SK-N-SH (cell line): ENCODE measurements at regions not wholly inside any gene's neighbourhood (a gene's known extent, or its start where the extent isn't known, plus 50 kb on each side); places are given as distances from the start of the nearest gene placed in this dataset.
"Not testable (repeated sequence)": the region's sequence is repeated elsewhere in the genome, so short reads cannot be mapped to it uniquely, and the experiment has no call there.

ENCODE experiments used
- CTCF ChIA-PET: fragments of 300-600, 350-600 bp; formaldehyde crosslinking; extraction: SDS; loops from one replicate; lab custom pipeline; 2021; lab: Yijun Ruan, JAX
- POLR2A ChIA-PET: fragments of 350-600 bp; sonication (Branson Sonifier 250); formaldehyde crosslinking; extraction: SDS; loops from one replicate; lab custom pipeline; 2020; ENCODE audit warnings: antibody characterized with exemption, inconsistent platforms; lab: Yijun Ruan, JAX
- DNase-seq: peaks from one replicate; pipeline ENCODE4 v3.0.0; 2012
- H2AFZ ChIP-seq: fragments of 200-600 bp; sonication (generic); 2 replicates; pipeline ENCODE4 v1.8.1; 2016; ENCODE audit warnings: antibody characterized with exemption, mild to moderate bottlenecking, low read depth
- H3F3A ChIP-seq: fragments of 200-600 bp; sonication (generic); replicated peaks from 2 replicates; pipeline ENCODE3; 2016; ENCODE audit warnings: antibody characterized with exemption, mild to moderate bottlenecking; ENCODE audit not compliant: insufficient read depth
- H3K27ac ChIP-seq, 2 experiments: fragments of 200-500 bp in 1 of 2; fragments of 200-600 bp in 1 of 2; sonication (Bioruptor generic) in 1 of 2; sonication (generic), shearing (Covaris generic) in 1 of 2; 2 replicates each; pipeline versions ENCODE4 v1.5.1 to v1.6.1; 2014 to 2016; ENCODE audit warnings: low read depth in 2 of 2, inconsistent platforms in 1 of 2, low read length in 1 of 2, mild to moderate bottlenecking in 1 of 2, mixed read lengths in 1 of 2
- H3K27me3 ChIP-seq: fragments of 200-600 bp; sonication (generic), shearing (Covaris generic); 2 replicates; pipeline ENCODE4 v1.6.1; 2016; ENCODE audit warnings: mixed run types; ENCODE audit not compliant: insufficient read depth
- H3K36me3 ChIP-seq, 2 experiments: fragments of 200-500 bp in 1 of 2; fragments of 200-600 bp in 1 of 2; sonication (Bioruptor generic) in 1 of 2; sonication (generic) in 1 of 2; replicated peaks in 1 of 2; 2 replicates each; pipeline versions ENCODE3 to v1.5.1; 2014 to 2016; ENCODE audit warnings: low read length in 1 of 2, mild to moderate bottlenecking in 1 of 2; ENCODE audit not compliant: insufficient read depth in 2 of 2, control insufficient read depth in 1 of 2
- H3K4me1 ChIP-seq, 2 experiments: fragments of 200-500 bp in 1 of 2; fragments of 200-600 bp in 1 of 2; sonication (Bioruptor generic) in 1 of 2; sonication (generic), shearing (Covaris generic) in 1 of 2; 2 replicates each; pipeline versions ENCODE4 v1.5.1 to v1.6.1; 2014 to 2016; ENCODE audit warnings: low read depth in 1 of 2, low read length in 1 of 2, mixed run types in 1 of 2; ENCODE audit not compliant: insufficient read depth in 2 of 2, control insufficient read depth in 1 of 2
- H3K4me2 ChIP-seq: fragments of 200-600 bp; sonication (generic), shearing (Covaris generic); 2 replicates; pipeline ENCODE4 v1.6.1; 2017; ENCODE audit warnings: mixed run types
- H3K4me3 ChIP-seq, 2 experiments: fragments of 200-500 bp in 1 of 2; fragments of 200-600 bp in 1 of 2; sonication (Bioruptor generic) in 1 of 2; sonication (generic), shearing (Covaris generic) in 1 of 2; 2 replicates each; pipeline versions ENCODE4 v1.5.1 to v1.8.1; 2014 to 2016; ENCODE audit warnings: low read depth in 2 of 2, inconsistent platforms in 1 of 2, low read length in 1 of 2, mild to moderate bottlenecking in 1 of 2, mixed read lengths in 1 of 2, moderate library complexity in 1 of 2
- H3K79me2 ChIP-seq: fragments of 200-600 bp; sonication (generic); 2 replicates; pipeline ENCODE4 v1.8.1; 2017; ENCODE audit warnings: mild to moderate bottlenecking; ENCODE audit not compliant: insufficient read depth
- H3K9ac ChIP-seq: fragments of 200-600 bp; sonication (generic); 2 replicates; pipeline ENCODE4 v1.6.1; 2017; ENCODE audit warnings: mixed run types
- H3K9me2 ChIP-seq: fragments of 200-600 bp; sonication (generic); 2 replicates; pipeline ENCODE4 v1.6.1; 2017; ENCODE audit warnings: mixed run types
- H3K9me3 ChIP-seq: fragments of 200-600 bp; sonication (generic); 2 replicates; pipeline ENCODE4 v1.6.1; 2017; ENCODE audit warnings: mixed run types, mild to moderate bottlenecking, moderate library complexity
- H4K20me1 ChIP-seq: fragments of 200-600 bp; sonication (generic); 2 replicates; pipeline ENCODE4 v1.6.1; 2017; ENCODE audit warnings: mild to moderate bottlenecking, mixed run types; ENCODE audit not compliant: insufficient read depth
- CHD2 ChIP-seq: fragments of 150-350 bp; IDR thresholded peaks from 2 replicates; pipeline ENCODE4 v1.6.1; 2018; ENCODE audit warnings: low read length; ENCODE audit not compliant: partially characterized antibody
- ELF1 ChIP-seq: IDR thresholded peaks from 2 replicates; pipeline ENCODE4 v1.4.0; 2012
- FOSL2 ChIP-seq: IDR thresholded peaks from 2 replicates; pipeline ENCODE4 v1.4.0; 2012; ENCODE audit warnings: low read depth, mild to moderate bottlenecking, moderate library complexity, borderline replicate concordance
- GABPA ChIP-seq: IDR thresholded peaks from 2 replicates; pipeline ENCODE4 v1.4.0; 2012; ENCODE audit warnings: low read depth, mild to moderate bottlenecking
- GATA2 ChIP-seq: sonication (generic); formaldehyde crosslinking; IDR thresholded peaks from 2 replicates; pipeline ENCODE4 v1.5.0; 2020; ENCODE audit warnings: mild to moderate bottlenecking, missing genetic modification reagents
- JUND ChIP-seq: IDR thresholded peaks from 2 replicates; pipeline ENCODE4 v1.4.0; 2012
- NFIC ChIP-seq: IDR thresholded peaks from 2 replicates; pipeline ENCODE4 v1.4.0; 2012; ENCODE audit warnings: borderline replicate concordance
- POLR2AphosphoS5 ChIP-seq: IDR thresholded peaks from 2 replicates; pipeline ENCODE4 v1.6.1; 2012; ENCODE audit warnings: low read depth, low read length
- RAD21 ChIP-seq: IDR thresholded peaks from 2 replicates; pipeline ENCODE4 v1.6.1; 2012; ENCODE audit warnings: mild to moderate bottlenecking, low read length
- RCOR1 ChIP-seq: fragments of 150-350 bp; IDR thresholded peaks from 2 replicates; pipeline ENCODE4 v1.6.1; 2017; ENCODE audit warnings: antibody characterized with exemption, low read length
- SMC3 ChIP-seq: IDR thresholded peaks from 2 replicates; pipeline ENCODE4 v1.6.1; 2012; ENCODE audit warnings: low read depth, low read length, improper control_type of control experiment
- TCF12 ChIP-seq: IDR thresholded peaks from 2 replicates; pipeline ENCODE4 v1.4.0; 2012
- TEAD4 ChIP-seq: IDR thresholded peaks from 2 replicates; pipeline ENCODE4 v1.4.0; 2012; ENCODE audit warnings: mild to moderate bottlenecking, borderline replicate concordance; ENCODE audit not compliant: insufficient read depth
- YY1 ChIP-seq: IDR thresholded peaks from 2 replicates; pipeline ENCODE4 v1.4.0; 2012; ENCODE audit warnings: low read depth, mild to moderate bottlenecking
- whole genome bisulfite sequencing: methylation state at CpG from one replicate; pipeline ENCODE4 v1.1.6; 2017; ENCODE audit warnings: low lambda C conversion rate; 5-methylcytosine and 5-hydroxymethylcytosine counted together
- TF ChIP-seq, protein P1 (sequence below): IDR thresholded peaks from 2 replicates; pipeline ENCODE4 v1.4.0; 2012; ENCODE audit warnings: low read depth, borderline replicate concordance
- TF ChIP-seq, protein P2 (sequence below): fragments of 150-350 bp; IDR thresholded peaks from 2 replicates; pipeline ENCODE4 v1.6.1; 2016; ENCODE audit warnings: mild to moderate bottlenecking, low read depth, low read length
- TF ChIP-seq, protein P3 (sequence below): IDR thresholded peaks from 2 replicates; pipeline ENCODE4 v1.4.0; 2012; ENCODE audit warnings: low read depth
- TF ChIP-seq, protein P4 (sequence below): fragments of 200-600 bp; sonication (generic); IDR thresholded peaks from 2 replicates; pipeline ENCODE4 v1.6.1; 2017; ENCODE audit warnings: antibody characterized with exemption, mild to moderate bottlenecking, moderate library complexity

DNA sequence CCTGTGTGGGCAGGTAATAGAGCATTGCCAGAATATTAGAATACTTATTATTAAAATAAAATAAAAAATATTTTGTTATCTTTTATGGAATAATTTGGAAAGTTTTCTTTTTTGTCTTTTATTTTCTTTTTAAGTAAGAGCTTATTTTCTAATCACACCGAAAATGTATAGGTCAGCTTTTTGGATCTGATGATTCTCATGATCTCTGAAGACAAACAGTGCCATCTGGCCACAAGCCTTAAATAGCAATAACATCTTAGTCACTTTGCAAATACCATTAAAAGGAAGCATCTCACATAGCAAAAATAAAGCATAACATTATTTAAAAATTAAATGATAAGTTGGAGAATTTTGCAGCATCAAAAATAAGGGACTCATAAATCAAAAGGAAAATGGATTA is 213.8 kb downstream of the PLA2G4A start:
- no peak for DNase-seq
- no peaks in the 10 kb centered on the region for H3F3A ChIP-seq
- H3K9ac ChIP-seq: no peak overlapping the region
- no peak overlapping the region for H3K4me2 ChIP-seq
- H3K9me2 ChIP-seq: no peaks in the 10 kb centered on the region
- no peak overlapping the region for H3K27ac ChIP-seq
- ChIA-PET CTCF (interaction anchor here (0.6 to 1.0 kb wide), 2 partner anchors 12 to 359 kb away, joined by 3 to 4 read pairs; no protein-coding TSS in a partner anchor), POLR2A (no interaction called here)
- H3K4me3 ChIP-seq: no peak overlapping the region
- H2AFZ ChIP-seq: no peak overlapping the region
- no peaks in the 10 kb centered on the region for H4K20me1 ChIP-seq
- H3K27me3 ChIP-seq: no peaks in the 10 kb centered on the region
- TF ChIP-seq NFIC: no peak
- no peak for TF ChIP-seq RAD21
- TF ChIP-seq GATA2 (CRISPR knock-in tag): no peak
- TF ChIP-seq, protein P1, sequence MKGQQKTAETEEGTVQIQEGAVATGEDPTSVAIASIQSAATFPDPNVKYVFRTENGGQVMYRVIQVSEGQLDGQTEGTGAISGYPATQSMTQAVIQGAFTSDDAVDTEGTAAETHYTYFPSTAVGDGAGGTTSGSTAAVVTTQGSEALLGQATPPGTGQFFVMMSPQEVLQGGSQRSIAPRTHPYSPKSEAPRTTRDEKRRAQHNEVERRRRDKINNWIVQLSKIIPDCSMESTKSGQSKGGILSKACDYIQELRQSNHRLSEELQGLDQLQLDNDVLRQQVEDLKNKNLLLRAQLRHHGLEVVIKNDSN: no peak
- TF ChIP-seq, protein P2, sequence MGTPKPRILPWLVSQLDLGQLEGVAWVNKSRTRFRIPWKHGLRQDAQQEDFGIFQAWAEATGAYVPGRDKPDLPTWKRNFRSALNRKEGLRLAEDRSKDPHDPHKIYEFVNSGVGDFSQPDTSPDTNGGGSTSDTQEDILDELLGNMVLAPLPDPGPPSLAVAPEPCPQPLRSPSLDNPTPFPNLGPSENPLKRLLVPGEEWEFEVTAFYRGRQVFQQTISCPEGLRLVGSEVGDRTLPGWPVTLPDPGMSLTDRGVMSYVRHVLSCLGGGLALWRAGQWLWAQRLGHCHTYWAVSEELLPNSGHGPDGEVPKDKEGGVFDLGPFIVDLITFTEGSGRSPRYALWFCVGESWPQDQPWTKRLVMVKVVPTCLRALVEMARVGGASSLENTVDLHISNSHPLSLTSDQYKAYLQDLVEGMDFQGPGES: no peak
- TF ChIP-seq POLR2AphosphoS5: no peak
- no peak for TF ChIP-seq GABPA
- no peak for TF ChIP-seq RCOR1
- no peak for TF ChIP-seq YY1
- no peak for TF ChIP-seq ELF1
- no peak for TF ChIP-seq TCF12
- H3K9me3 ChIP-seq: no peaks in the 10 kb centered on the region
- H3K36me3 ChIP-seq: no peaks in the 10 kb centered on the region
- H3K79me2 ChIP-seq: no peaks in the 10 kb centered on the region
- WGBS: 51% methylated on average over 1 of the region's 1 CpG
- H3K4me1 ChIP-seq: no peaks in the 10 kb centered on the region; a peak in 1 of 4 replicates

DNA sequence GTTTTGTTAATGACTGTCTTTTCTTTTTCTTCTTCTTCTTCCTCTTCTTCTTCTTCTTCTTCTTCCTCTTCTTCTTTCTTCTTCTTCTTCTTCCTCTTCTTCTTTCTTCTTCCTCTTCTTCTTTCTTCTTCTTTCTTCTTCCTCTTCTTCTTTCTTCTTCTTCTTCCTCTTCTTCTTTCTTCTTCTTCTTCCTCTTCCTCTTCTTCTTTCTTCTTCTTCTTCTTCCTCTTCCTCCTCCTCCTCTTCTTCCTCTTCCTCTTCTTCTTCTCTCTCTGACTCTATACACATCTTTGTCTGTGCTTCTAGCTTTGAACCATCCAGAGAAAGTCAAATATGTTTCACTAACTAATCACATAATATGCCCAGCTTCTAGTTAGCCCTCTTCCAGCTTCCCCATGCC is 214.7 kb downstream of the PLA2G4A start:
- H3K27ac ChIP-seq, H3K4me3 ChIP-seq, CTCF ChIA-PET, POLR2A ChIA-PET, DNase-seq, H3K27me3 ChIP-seq, H3K9me2 ChIP-seq, H4K20me1 ChIP-seq, H3F3A ChIP-seq, H2AFZ ChIP-seq, H3K4me1 ChIP-seq, H3K36me3 ChIP-seq, H3K79me2 ChIP-seq, H3K4me2 ChIP-seq, H3K9ac ChIP-seq, H3K9me3 ChIP-seq: not testable (repeated sequence)

DNA sequence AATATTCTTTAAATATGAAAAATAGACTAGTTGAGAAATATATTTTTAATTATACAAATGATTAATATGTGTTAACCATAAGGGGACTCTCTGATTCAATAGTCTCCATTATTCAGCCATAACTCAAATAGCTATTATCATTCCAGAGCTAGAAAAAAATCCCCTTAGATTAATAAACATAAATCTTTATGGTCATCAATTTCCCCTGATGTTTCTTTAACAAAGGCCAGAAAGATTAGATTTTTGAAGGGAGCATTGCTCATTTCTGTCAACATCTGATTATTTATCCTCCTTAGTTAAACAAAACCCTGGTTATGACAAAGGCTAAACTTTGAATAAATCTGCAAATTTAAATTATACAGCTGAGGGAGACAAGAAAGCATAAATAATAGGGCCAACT is 215.7 kb downstream of the PLA2G4A start:
- H3F3A ChIP-seq: no peaks in the 10 kb centered on the region
- CTCF ChIA-PET: no interaction called here
- H3K9me3 ChIP-seq: no peaks in the 10 kb centered on the region

More for the DNA sequence above, 215.7 kb downstream of the PLA2G4A start:
- H3K9me2 ChIP-seq: no peaks in the 10 kb centered on the region
- no peak overlapping the region for H2AFZ ChIP-seq
- H3K79me2 ChIP-seq: no peaks in the 10 kb centered on the region
- no peaks in the 10 kb centered on the region for H4K20me1 ChIP-seq
- no peaks in the 10 kb centered on the region for H3K36me3 ChIP-seq
- DNase-seq: no peak
- no peak overlapping the region for H3K4me2 ChIP-seq
- no peak overlapping the region for H3K27ac ChIP-seq
- H3K4me1 ChIP-seq: no peaks in the 10 kb centered on the region
- TF ChIP-seq, protein P3, sequence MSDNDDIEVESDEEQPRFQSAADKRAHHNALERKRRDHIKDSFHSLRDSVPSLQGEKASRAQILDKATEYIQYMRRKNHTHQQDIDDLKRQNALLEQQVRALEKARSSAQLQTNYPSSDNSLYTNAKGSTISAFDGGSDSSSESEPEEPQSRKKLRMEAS: no peak
- TF ChIP-seq NFIC: no peak
- no peak for TF ChIP-seq GABPA
- TF ChIP-seq, protein P4, sequence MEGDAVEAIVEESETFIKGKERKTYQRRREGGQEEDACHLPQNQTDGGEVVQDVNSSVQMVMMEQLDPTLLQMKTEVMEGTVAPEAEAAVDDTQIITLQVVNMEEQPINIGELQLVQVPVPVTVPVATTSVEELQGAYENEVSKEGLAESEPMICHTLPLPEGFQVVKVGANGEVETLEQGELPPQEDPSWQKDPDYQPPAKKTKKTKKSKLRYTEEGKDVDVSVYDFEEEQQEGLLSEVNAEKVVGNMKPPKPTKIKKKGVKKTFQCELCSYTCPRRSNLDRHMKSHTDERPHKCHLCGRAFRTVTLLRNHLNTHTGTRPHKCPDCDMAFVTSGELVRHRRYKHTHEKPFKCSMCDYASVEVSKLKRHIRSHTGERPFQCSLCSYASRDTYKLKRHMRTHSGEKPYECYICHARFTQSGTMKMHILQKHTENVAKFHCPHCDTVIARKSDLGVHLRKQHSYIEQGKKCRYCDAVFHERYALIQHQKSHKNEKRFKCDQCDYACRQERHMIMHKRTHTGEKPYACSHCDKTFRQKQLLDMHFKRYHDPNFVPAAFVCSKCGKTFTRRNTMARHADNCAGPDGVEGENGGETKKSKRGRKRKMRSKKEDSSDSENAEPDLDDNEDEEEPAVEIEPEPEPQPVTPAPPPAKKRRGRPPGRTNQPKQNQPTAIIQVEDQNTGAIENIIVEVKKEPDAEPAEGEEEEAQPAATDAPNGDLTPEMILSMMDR: no peak
- no peak for TF ChIP-seq JUND
- no peak for TF ChIP-seq SMC3
- no peak for TF ChIP-seq FOSL2
- TF ChIP-seq RAD21: no peak
- TF ChIP-seq GATA2 (CRISPR knock-in tag): no peak
- no peak for TF ChIP-seq RCOR1
- no peak for TF ChIP-seq CHD2
- no peak for TF ChIP-seq TEAD4
- POLR2A ChIA-PET: no interaction called here
- no peak overlapping the region for H3K4me3 ChIP-seq
- no peaks in the 10 kb centered on the region for H3K27me3 ChIP-seq
- H3K9ac ChIP-seq: no peak overlapping the region
